ENCODE measurements at regions not wholly inside any gene's neighbourhood (a gene's known extent, or its start where the extent isn't known, plus 50 kb on each side); places are given as distances from the start of the nearest gene placed in this dataset.

DNA sequence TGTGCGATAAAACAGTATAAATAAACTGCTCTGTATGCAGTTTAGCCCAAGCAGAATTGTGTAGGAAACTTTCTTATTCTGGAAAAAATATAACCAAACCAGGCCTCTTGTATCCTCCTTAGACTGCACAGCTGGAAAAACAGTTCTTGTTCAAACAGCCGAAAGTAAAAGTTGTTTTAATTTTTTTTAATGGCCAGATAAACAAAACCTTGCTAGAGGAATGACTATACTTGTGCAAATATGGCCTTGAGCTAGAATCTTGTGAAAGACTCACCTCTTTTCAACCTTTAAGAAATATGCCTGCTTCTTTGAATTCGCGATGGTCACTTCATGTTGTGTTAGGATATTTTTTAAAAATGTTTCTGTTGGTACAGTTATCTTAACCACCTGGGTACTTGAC is 114.5 kb upstream of the MAF start:
- TF ChIP-seq, protein P1, sequence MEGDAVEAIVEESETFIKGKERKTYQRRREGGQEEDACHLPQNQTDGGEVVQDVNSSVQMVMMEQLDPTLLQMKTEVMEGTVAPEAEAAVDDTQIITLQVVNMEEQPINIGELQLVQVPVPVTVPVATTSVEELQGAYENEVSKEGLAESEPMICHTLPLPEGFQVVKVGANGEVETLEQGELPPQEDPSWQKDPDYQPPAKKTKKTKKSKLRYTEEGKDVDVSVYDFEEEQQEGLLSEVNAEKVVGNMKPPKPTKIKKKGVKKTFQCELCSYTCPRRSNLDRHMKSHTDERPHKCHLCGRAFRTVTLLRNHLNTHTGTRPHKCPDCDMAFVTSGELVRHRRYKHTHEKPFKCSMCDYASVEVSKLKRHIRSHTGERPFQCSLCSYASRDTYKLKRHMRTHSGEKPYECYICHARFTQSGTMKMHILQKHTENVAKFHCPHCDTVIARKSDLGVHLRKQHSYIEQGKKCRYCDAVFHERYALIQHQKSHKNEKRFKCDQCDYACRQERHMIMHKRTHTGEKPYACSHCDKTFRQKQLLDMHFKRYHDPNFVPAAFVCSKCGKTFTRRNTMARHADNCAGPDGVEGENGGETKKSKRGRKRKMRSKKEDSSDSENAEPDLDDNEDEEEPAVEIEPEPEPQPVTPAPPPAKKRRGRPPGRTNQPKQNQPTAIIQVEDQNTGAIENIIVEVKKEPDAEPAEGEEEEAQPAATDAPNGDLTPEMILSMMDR (IDR thresholded peaks at IDR 0.05): no peak
- TF ChIP-seq TCF7L2 (IDR thresholded peaks at IDR 0.05; ENCODE audit: low read depth, low read length): no peak
